SU-DHL-6 (cell line): ENCODE measurements at regions not wholly inside any gene's neighbourhood (a gene's known extent, or its start where the extent isn't known, plus 50 kb on each side); places are given as distances from the start of the nearest gene placed in this dataset.

Experiments used
- H2AFZ ChIP-seq: fragments of 200-600 bp; sonication (generic); 2 replicates; pipeline ENCODE4 v1.6.1; 2014; ENCODE audit warnings: low read depth, mild to moderate bottlenecking, moderate library complexity, mixed read lengths, antibody characterized with exemption, low read length; ENCODE audit not compliant: severe bottlenecking
- H3F3A ChIP-seq: fragments of 200-600 bp; shearing (Covaris generic); 2 replicates; pipeline ENCODE4 v1.6.0; 2016; ENCODE audit warnings: antibody characterized with exemption, mild to moderate bottlenecking; ENCODE audit not compliant: insufficient read depth
- H3K27ac ChIP-seq: fragments of 200-600 bp; sonication (generic); 2 replicates; pipeline ENCODE4 v1.5.1; 2016; ENCODE audit warnings: low read depth, mild to moderate bottlenecking, low read length, moderate library complexity, mixed read lengths
- H3K27me3 ChIP-seq: fragments of 200-600 bp; sonication (generic), shearing (Covaris generic); 2 replicates; pipeline ENCODE4 v1.6.0; 2014; ENCODE audit warnings: mild to moderate bottlenecking, low read length
- H3K36me3 ChIP-seq: fragments of 200-600 bp; sonication (generic); 2 replicates; pipeline ENCODE4 v1.6.1; 2014; ENCODE audit warnings: mild to moderate bottlenecking, low read length, mixed read lengths
- H3K4me2 ChIP-seq: fragments of 300-600, 200-600 bp; shearing (Covaris generic), sonication (generic); 2 replicates; pipeline ENCODE4 v1.6.0; 2014; ENCODE audit warnings: low read length, low read depth, mild to moderate bottlenecking; ENCODE audit not compliant: poor library complexity, severe bottlenecking
- H3K4me3 ChIP-seq: fragments of 200-600 bp; sonication (generic); 2 replicates; pipeline ENCODE4 v1.5.1; 2014; ENCODE audit warnings: antibody characterized with exemption, low read length, mild to moderate bottlenecking, mixed read lengths; ENCODE audit not compliant: insufficient read depth, poor library complexity, severe bottlenecking
- H3K79me2 ChIP-seq: fragments of 200-600 bp; sonication (generic); 2 replicates; pipeline ENCODE4 v1.6.1; 2014; ENCODE audit warnings: mild to moderate bottlenecking, low read length, moderate library complexity; ENCODE audit not compliant: insufficient read depth
- H3K9ac ChIP-seq: fragments of 200-600 bp; sonication (generic); 2 replicates; pipeline ENCODE4 v1.7.0; 2014; ENCODE audit warnings: mild to moderate bottlenecking, low read length
- H3K9me2 ChIP-seq: fragments of 200-600 bp; sonication (generic); replicated peaks from 2 replicates; pipeline ENCODE4 v1.6.1; 2014; ENCODE audit warnings: low read length; ENCODE audit not compliant: insufficient read depth
- H3K9me3 ChIP-seq: fragments of 200-600 bp; sonication (generic); 2 replicates; pipeline ENCODE4 v1.6.1; 2014; ENCODE audit warnings: low read length, mixed read lengths; ENCODE audit not compliant: insufficient read depth
- H4K20me1 ChIP-seq: fragments of 200-600 bp; sonication (generic); 2 replicates; pipeline ENCODE4 v1.6.1; 2014; ENCODE audit warnings: low read depth, mild to moderate bottlenecking, antibody characterized with exemption, low read length, moderate library complexity, mixed read lengths
- EZH2phosphoT487 ChIP-seq: fragments of 200-600 bp; sonication (generic), shearing (Covaris generic); conservative IDR thresholded peaks from 2 replicates; pipeline ENCODE4 v1.6.1; 2018; ENCODE audit warnings: mild to moderate bottlenecking, antibody characterized with exemption, low read length, moderate library complexity, mixed read lengths
- TF ChIP-seq, protein P1 (sequence below): fragments of 200-600 bp; sonication (generic); IDR thresholded peaks from one replicate; pipeline ENCODE4 v1.5.1; 2017; ENCODE audit warnings: antibody characterized with exemption, mild to moderate bottlenecking, low read length, moderate library complexity; ENCODE audit not compliant: insufficient read depth, poor library complexity, severe bottlenecking

DNA sequence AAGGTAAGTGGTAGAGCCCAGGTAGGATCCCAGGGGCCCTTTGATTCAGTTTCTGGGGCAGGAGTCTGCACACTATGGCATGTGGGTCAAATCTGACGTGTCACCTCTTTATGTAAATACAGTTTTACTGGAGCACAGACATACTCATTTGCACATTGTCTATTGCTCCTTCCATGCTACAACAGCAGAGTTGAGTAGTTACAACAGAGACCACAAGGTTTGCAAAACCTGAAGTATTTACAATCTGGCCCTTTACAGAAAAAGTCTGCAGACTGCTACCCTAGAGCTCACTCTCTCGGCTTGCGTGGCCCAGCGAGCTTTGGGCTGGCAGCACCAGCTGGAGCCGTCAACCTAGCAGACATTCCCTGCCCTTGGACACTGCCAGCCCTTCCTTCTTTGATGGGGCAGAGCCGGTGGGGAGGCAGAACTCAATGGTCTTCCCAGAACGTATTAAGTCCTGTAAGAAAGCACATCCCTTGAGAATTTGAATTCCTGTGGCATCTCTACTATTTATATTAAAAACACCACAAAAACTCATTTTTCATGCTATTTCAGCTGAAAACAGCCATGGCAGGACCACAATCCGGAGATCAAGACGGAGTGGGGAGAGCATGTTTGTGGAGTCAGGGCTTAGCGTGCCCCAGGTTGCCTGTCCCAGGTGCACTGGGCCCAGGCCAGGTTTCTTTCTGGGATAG lies 133.1 kb upstream of the NUDT7 start:
- H3K27me3 ChIP-seq = no peaks in the 10 kb centered on the region
- no peak overlapping the region for H2AFZ ChIP-seq
- no peaks in the 10 kb centered on the region for H3K79me2 ChIP-seq
- H3F3A ChIP-seq = no peaks in the 10 kb centered on the region
- no peak overlapping the region for H3K4me3 ChIP-seq
- no peaks in the 10 kb centered on the region for H3K9me2 ChIP-seq
- TF ChIP-seq, protein P1, sequence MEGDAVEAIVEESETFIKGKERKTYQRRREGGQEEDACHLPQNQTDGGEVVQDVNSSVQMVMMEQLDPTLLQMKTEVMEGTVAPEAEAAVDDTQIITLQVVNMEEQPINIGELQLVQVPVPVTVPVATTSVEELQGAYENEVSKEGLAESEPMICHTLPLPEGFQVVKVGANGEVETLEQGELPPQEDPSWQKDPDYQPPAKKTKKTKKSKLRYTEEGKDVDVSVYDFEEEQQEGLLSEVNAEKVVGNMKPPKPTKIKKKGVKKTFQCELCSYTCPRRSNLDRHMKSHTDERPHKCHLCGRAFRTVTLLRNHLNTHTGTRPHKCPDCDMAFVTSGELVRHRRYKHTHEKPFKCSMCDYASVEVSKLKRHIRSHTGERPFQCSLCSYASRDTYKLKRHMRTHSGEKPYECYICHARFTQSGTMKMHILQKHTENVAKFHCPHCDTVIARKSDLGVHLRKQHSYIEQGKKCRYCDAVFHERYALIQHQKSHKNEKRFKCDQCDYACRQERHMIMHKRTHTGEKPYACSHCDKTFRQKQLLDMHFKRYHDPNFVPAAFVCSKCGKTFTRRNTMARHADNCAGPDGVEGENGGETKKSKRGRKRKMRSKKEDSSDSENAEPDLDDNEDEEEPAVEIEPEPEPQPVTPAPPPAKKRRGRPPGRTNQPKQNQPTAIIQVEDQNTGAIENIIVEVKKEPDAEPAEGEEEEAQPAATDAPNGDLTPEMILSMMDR = no peak
- no peak for TF ChIP-seq EZH2phosphoT487
- H3K27ac ChIP-seq = no peak overlapping the region
- no peaks in the 10 kb centered on the region for H3K36me3 ChIP-seq
- H3K4me2 ChIP-seq = no peak overlapping the region
- H4K20me1 ChIP-seq = no peaks in the 10 kb centered on the region
- H3K9ac ChIP-seq = no peak overlapping the region
- no peaks in the 10 kb centered on the region for H3K9me3 ChIP-seq

DNA sequence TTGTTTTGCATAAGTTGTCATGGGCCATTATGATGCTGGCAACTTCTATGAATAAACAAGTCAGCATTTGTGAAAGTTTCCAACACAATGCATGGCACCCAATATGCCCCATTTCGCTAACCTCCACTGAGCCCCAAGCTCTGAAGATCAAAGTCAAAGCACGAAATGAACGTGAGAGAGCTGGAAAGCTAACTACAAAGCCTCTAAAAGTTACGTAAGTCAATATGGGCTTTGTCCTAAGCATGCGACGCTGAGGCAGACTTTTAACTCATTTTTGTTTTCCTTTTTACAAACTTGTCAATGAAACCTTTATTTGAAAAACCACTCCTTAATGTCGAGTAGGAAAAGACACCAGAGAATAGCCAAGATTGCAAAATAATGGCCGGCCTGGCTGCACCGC lies 131.6 kb upstream of the NUDT7 start:
- Histone ChIP-seq H3K9me2 (no peaks in the 10 kb centered on the region), H3K4me3 (no peak overlapping the region), H3K9me3 (no peaks in the 10 kb centered on the region), H4K20me1 (no peaks in the 10 kb centered on the region), H3K9ac (no peak overlapping the region), H3F3A (no peaks in the 10 kb centered on the region), H3K36me3 (no peaks in the 10 kb centered on the region), H2AFZ (no peak overlapping the region), H3K27ac (no peak overlapping the region), H3K4me2 (no peak overlapping the region), H3K79me2 (no peaks in the 10 kb centered on the region), H3K27me3 (no peaks in the 10 kb centered on the region)
- TF ChIP-seq, protein P1 = no peak
- TF ChIP-seq EZH2phosphoT487 = no peak

DNA sequence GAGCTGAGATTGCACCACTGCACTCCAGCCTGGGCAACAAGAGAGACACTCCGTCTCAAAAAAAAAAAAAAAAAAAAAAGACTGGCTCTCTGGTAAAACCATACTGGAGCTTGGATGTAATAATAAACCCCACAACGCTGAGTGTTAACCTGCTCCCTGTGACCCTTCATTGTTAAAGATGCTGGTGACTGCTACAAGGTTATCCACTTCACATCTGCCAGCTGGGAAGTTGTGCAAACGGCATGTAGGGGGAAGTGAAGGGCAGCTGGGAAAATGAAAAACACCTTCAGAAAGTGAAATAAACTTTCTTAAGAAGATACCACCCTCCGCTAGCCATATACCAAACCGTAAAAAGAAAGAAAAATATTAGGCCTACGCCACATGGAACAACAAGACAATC lies 131.0 kb upstream of the NUDT7 start:
- no peak overlapping the region for H2AFZ ChIP-seq
- H3K9me2 ChIP-seq = no peaks in the 10 kb centered on the region
- H3K4me3 ChIP-seq = no peak overlapping the region
- H3F3A ChIP-seq = no peaks in the 10 kb centered on the region
- H3K79me2 ChIP-seq = no peaks in the 10 kb centered on the region
- no peaks in the 10 kb centered on the region for H3K9me3 ChIP-seq
- no peaks in the 10 kb centered on the region for H3K27me3 ChIP-seq
- no peaks in the 10 kb centered on the region for H3K36me3 ChIP-seq
- TF ChIP-seq, protein P1 = no peak
- TF ChIP-seq EZH2phosphoT487 = no peak
- H3K27ac ChIP-seq = no peak overlapping the region
- no peak overlapping the region for H3K9ac ChIP-seq
- no peak overlapping the region for H3K4me2 ChIP-seq
- no peaks in the 10 kb centered on the region for H4K20me1 ChIP-seq
